Neural cell (in vitro differentiated cells): ENCODE measurements at regions not wholly inside any gene's neighbourhood (a gene's known extent, or its start where the extent isn't known, plus 50 kb on each side); places are given as distances from the start of the nearest gene placed in this dataset.

Experiments
- H2AFZ ChIP-seq: fragments of 200-600, 300-800 bp; sonication (generic), shearing (Covaris generic); 2 replicates; pipeline ENCODE4 v1.6.0; 2014; ENCODE audit warnings: low read depth, mild to moderate bottlenecking, antibody characterized with exemption, low read length, moderate library complexity
- H3F3A ChIP-seq: fragments of 200-600 bp; shearing (Covaris generic); 2 replicates; pipeline ENCODE4 v1.6.1; 2016; ENCODE audit warnings: mild to moderate bottlenecking, moderate library complexity, mixed read lengths, antibody characterized with exemption, low read length; ENCODE audit not compliant: insufficient read depth, poor library complexity, severe bottlenecking
- H3K27ac ChIP-seq: fragments of 200-600, 300-800 bp; sonication (generic), shearing (Covaris generic); 2 replicates; pipeline ENCODE4 v1.5.1; 2014; ENCODE audit warnings: mild to moderate bottlenecking, low read length, moderate library complexity
- H3K27me3 ChIP-seq: fragments of 300-800, 200-600 bp; sonication (generic), shearing (Covaris generic); 2 replicates; pipeline ENCODE4 v1.6.0; 2014; ENCODE audit warnings: mild to moderate bottlenecking, low read depth, low read length, moderate library complexity; ENCODE audit not compliant: insufficient read depth
- H3K36me3 ChIP-seq: fragments of 300-800, 200-600 bp; sonication (generic), shearing (Covaris generic); 2 replicates; pipeline ENCODE4 v1.5.1; 2014; ENCODE audit warnings: mild to moderate bottlenecking, antibody characterized with exemption, low read length, moderate library complexity; ENCODE audit not compliant: insufficient read depth
- H3K4me2 ChIP-seq: fragments of 300-800, 200-600 bp; sonication (generic), shearing (Covaris generic); 2 replicates; pipeline ENCODE4 v1.6.0; 2014; ENCODE audit warnings: mild to moderate bottlenecking, low read length
- H3K4me3 ChIP-seq: fragments of 300-800, 200-600 bp; sonication (generic), shearing (Covaris generic); 2 replicates; pipeline ENCODE4 v1.5.1; 2014; ENCODE audit warnings: mild to moderate bottlenecking, low read length, moderate library complexity
- H3K79me2 ChIP-seq: fragments of 200-600 bp; shearing (Covaris generic); replicated peaks from 2 replicates; pipeline ENCODE4 v1.6.0; 2014; ENCODE audit warnings: mild to moderate bottlenecking, low read length, moderate library complexity; ENCODE audit not compliant: insufficient read depth
- H3K9ac ChIP-seq: fragments of 300-800, 200-600 bp; sonication (generic), shearing (Covaris generic); 2 replicates; pipeline ENCODE4 v1.6.1; 2016; ENCODE audit warnings: mild to moderate bottlenecking, low read length, mixed read lengths
- H3K9me2 ChIP-seq: fragments of 200-600 bp; shearing (Covaris generic); 2 replicates; pipeline ENCODE4 v1.6.1; 2016; ENCODE audit warnings: mild to moderate bottlenecking, low read length, mixed read lengths; ENCODE audit not compliant: insufficient read depth
- H3K9me3 ChIP-seq: fragments of 200-600, 300-800 bp; sonication (generic), shearing (Covaris generic); 2 replicates; pipeline ENCODE4 v1.6.1; 2016; ENCODE audit warnings: mild to moderate bottlenecking, mixed run types, low read length, moderate library complexity, mixed read lengths
- H4K20me1 ChIP-seq: fragments of 200-600 bp; shearing (Covaris generic); 2 replicates; pipeline ENCODE4 v1.6.1; 2016; ENCODE audit warnings: mild to moderate bottlenecking, mixed run types; ENCODE audit not compliant: insufficient read depth
- EP300 ChIP-seq: fragments of 450-650 bp; conservative IDR thresholded peaks from 2 replicates; pipeline ENCODE4 v1.6.1; 2014; ENCODE audit warnings: antibody characterized with exemption, mild to moderate bottlenecking, moderate library complexity; ENCODE audit not compliant: poor library complexity, severe bottlenecking
- EZH2 ChIP-seq: fragments of 200-600, 300-800 bp; shearing (Covaris generic), sonication (generic); IDR thresholded peaks from 2 replicates; pipeline ENCODE4 v1.6.1; 2014; ENCODE audit warnings: antibody characterized with exemption, low read length, borderline replicate concordance, mild to moderate bottlenecking; ENCODE audit not compliant: insufficient read depth, poor library complexity, severe bottlenecking
- MXI1 ChIP-seq: fragments of 450-650 bp; conservative IDR thresholded peaks from 2 replicates; pipeline ENCODE4 v1.6.1; 2014; ENCODE audit warnings: antibody characterized with exemption, mild to moderate bottlenecking; ENCODE audit not compliant: poor library complexity, severe bottlenecking
- POLR2AphosphoS5 ChIP-seq: IDR thresholded peaks from 2 replicates; pipeline ENCODE4 v1.6.1; 2012
- RAD21 ChIP-seq: fragments of 450-650 bp; conservative IDR thresholded peaks from 2 replicates; pipeline ENCODE4 v1.6.1; 2014; ENCODE audit warnings: antibody characterized with exemption, mild to moderate bottlenecking, moderate library complexity
- SMC3 ChIP-seq: fragments of 450-650 bp; conservative IDR thresholded peaks from 2 replicates; pipeline ENCODE4 v1.6.1; 2014; ENCODE audit warnings: antibody characterized with exemption, mild to moderate bottlenecking, moderate library complexity; ENCODE audit not compliant: poor library complexity
- TAF1 ChIP-seq: IDR thresholded peaks from 2 replicates; pipeline ENCODE4 v1.6.1; 2012; ENCODE audit warnings: low read depth
- TF ChIP-seq, protein P1 (sequence below): fragments of 450-650 bp; IDR thresholded peaks from 2 replicates; pipeline ENCODE4 v1.5.1; 2014; ENCODE audit warnings: antibody characterized with exemption, mild to moderate bottlenecking, moderate library complexity; ENCODE audit not compliant: poor library complexity, severe bottlenecking
- TF ChIP-seq, protein P2 (sequence below): IDR thresholded peaks from 2 replicates; pipeline ENCODE4 v1.6.1; 2012; ENCODE audit warnings: borderline replicate concordance

DNA sequence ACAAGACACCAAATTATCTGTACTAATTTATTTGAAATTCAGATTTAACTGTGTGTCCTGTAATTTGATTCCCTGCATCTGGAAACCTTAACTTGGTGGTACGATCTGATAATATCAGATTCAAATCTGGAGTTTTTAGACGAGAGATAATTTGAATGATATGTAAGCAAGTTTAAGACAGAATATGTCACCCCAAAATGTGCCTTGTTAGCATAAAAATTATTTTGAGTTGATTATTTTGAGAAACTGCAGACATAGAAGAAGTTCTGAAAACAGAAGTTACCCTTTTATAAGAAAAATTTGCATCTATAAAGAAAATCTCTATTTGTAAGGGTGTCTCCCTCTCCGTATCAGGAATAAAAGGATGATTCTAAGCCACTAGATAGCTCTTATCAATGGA is 1202.8 kb downstream of the ROBO2 start:
- H3K27ac ChIP-seq = no peak overlapping the region
- no peaks in the 10 kb centered on the region for H3K9me3 ChIP-seq
- no peak overlapping the region for H3K9ac ChIP-seq
- H3K9me2 ChIP-seq = no peaks in the 10 kb centered on the region
- H3K4me3 ChIP-seq = no peak overlapping the region
- H2AFZ ChIP-seq = no peak overlapping the region
- H3K36me3 ChIP-seq = no peaks in the 10 kb centered on the region
- no peaks in the 10 kb centered on the region for H3K79me2 ChIP-seq
- H3K27me3 ChIP-seq = no peaks in the 10 kb centered on the region
- no peak overlapping the region for H3K4me2 ChIP-seq
- no peaks in the 10 kb centered on the region for H4K20me1 ChIP-seq
- TF ChIP-seq, protein P1, sequence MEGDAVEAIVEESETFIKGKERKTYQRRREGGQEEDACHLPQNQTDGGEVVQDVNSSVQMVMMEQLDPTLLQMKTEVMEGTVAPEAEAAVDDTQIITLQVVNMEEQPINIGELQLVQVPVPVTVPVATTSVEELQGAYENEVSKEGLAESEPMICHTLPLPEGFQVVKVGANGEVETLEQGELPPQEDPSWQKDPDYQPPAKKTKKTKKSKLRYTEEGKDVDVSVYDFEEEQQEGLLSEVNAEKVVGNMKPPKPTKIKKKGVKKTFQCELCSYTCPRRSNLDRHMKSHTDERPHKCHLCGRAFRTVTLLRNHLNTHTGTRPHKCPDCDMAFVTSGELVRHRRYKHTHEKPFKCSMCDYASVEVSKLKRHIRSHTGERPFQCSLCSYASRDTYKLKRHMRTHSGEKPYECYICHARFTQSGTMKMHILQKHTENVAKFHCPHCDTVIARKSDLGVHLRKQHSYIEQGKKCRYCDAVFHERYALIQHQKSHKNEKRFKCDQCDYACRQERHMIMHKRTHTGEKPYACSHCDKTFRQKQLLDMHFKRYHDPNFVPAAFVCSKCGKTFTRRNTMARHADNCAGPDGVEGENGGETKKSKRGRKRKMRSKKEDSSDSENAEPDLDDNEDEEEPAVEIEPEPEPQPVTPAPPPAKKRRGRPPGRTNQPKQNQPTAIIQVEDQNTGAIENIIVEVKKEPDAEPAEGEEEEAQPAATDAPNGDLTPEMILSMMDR = no peak
- TF ChIP-seq SMC3 (no peak), POLR2AphosphoS5 (no peak), MXI1 (no peak), EZH2 (no peak), TAF1 (no peak)
- no peaks in the 10 kb centered on the region for H3F3A ChIP-seq

DNA sequence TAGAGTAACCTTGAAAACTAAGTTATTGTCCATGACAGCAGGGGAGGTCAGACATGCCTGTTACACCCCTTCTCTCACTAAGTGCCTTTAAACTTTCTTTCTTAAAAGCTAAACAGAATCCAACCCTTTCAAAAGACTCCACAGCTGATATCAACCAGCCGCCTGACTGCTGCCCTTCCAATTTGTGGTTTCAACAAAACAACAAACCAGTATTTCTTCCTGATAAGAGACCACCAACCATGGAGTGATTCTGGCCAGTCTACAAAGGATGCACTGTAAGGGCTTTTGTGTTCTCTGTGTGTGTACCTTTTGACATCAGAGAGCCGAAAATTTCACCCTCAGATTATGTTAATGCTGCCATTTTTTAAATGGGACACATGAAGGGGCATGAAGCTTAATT is 1204.2 kb downstream of the ROBO2 start:
- Histone ChIP-seq H4K20me1 (no peaks in the 10 kb centered on the region), H3K9me3 (no peaks in the 10 kb centered on the region)
- TF ChIP-seq EZH2 = no peak

DNA sequence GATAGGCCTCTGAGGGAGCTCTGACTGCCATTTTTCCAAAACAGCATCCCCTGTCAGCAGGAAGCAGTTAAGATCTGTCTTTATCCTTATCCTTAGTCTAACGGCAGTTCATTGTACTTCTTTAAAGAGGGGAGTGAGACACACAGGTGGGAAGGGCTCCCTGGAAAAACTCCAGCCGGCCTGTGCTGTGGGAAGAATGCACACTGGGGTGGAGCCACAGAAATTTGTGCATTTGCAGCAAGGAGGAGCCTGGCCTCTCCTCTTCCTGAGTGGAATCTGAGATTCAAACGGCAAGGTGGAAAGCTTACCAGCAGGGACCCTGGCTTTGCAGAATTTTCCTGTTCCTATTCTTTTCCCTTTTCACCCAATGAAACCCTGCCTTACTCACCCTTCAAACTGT is 1209.4 kb downstream of the ROBO2 start:
- TF ChIP-seq TAF1 (no peak), SMC3 (no peak), EZH2 (no peak), RAD21 (no peak), MXI1 (no peak), POLR2AphosphoS5 (no peak), EP300 (no peak)
- TF ChIP-seq, protein P1 = no peak
- TF ChIP-seq, protein P2, sequence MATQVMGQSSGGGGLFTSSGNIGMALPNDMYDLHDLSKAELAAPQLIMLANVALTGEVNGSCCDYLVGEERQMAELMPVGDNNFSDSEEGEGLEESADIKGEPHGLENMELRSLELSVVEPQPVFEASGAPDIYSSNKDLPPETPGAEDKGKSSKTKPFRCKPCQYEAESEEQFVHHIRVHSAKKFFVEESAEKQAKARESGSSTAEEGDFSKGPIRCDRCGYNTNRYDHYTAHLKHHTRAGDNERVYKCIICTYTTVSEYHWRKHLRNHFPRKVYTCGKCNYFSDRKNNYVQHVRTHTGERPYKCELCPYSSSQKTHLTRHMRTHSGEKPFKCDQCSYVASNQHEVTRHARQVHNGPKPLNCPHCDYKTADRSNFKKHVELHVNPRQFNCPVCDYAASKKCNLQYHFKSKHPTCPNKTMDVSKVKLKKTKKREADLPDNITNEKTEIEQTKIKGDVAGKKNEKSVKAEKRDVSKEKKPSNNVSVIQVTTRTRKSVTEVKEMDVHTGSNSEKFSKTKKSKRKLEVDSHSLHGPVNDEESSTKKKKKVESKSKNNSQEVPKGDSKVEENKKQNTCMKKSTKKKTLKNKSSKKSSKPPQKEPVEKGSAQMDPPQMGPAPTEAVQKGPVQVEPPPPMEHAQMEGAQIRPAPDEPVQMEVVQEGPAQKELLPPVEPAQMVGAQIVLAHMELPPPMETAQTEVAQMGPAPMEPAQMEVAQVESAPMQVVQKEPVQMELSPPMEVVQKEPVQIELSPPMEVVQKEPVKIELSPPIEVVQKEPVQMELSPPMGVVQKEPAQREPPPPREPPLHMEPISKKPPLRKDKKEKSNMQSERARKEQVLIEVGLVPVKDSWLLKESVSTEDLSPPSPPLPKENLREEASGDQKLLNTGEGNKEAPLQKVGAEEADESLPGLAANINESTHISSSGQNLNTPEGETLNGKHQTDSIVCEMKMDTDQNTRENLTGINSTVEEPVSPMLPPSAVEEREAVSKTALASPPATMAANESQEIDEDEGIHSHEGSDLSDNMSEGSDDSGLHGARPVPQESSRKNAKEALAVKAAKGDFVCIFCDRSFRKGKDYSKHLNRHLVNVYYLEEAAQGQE = no peak
- no peak overlapping the region for H2AFZ ChIP-seq
- H3K27me3 ChIP-seq = no peaks in the 10 kb centered on the region
- no peak overlapping the region for H3K4me3 ChIP-seq
- no peaks in the 10 kb centered on the region for H4K20me1 ChIP-seq
- H3K9me2 ChIP-seq = no peaks in the 10 kb centered on the region
- H3F3A ChIP-seq = no peaks in the 10 kb centered on the region
- H3K4me2 ChIP-seq = no peak overlapping the region
- H3K9me3 ChIP-seq = no peaks in the 10 kb centered on the region
- no peak overlapping the region for H3K9ac ChIP-seq
- H3K79me2 ChIP-seq = no peaks in the 10 kb centered on the region
- no peak overlapping the region for H3K27ac ChIP-seq
- H3K36me3 ChIP-seq = no peaks in the 10 kb centered on the region

More for the DNA sequence above, 1204.2 kb downstream of the ROBO2 start:
- Histone ChIP-seq H3K4me2 (no peak overlapping the region), H3K27ac (no peak overlapping the region), H3K36me3 (no peaks in the 10 kb centered on the region), H3F3A (no peaks in the 10 kb centered on the region), H3K27me3 (no peaks in the 10 kb centered on the region), H3K9me2 (no peaks in the 10 kb centered on the region), H3K4me3 (no peak overlapping the region), H2AFZ (no peak overlapping the region), H3K79me2 (no peaks in the 10 kb centered on the region), H3K9ac (no peak overlapping the region)
